ENCODE measurements at regions not wholly inside any gene's neighbourhood (a gene's known extent, or its start where the extent isn't known, plus 50 kb on each side); places are given as distances from the start of the nearest gene placed in this dataset.

- DNase-seq (ENCODE audit: low read depth) = no peak
Measured at GRCh38 chr1:5659606-5660005, 332.6 kb downstream of the NPHP4 start.

DNA sequence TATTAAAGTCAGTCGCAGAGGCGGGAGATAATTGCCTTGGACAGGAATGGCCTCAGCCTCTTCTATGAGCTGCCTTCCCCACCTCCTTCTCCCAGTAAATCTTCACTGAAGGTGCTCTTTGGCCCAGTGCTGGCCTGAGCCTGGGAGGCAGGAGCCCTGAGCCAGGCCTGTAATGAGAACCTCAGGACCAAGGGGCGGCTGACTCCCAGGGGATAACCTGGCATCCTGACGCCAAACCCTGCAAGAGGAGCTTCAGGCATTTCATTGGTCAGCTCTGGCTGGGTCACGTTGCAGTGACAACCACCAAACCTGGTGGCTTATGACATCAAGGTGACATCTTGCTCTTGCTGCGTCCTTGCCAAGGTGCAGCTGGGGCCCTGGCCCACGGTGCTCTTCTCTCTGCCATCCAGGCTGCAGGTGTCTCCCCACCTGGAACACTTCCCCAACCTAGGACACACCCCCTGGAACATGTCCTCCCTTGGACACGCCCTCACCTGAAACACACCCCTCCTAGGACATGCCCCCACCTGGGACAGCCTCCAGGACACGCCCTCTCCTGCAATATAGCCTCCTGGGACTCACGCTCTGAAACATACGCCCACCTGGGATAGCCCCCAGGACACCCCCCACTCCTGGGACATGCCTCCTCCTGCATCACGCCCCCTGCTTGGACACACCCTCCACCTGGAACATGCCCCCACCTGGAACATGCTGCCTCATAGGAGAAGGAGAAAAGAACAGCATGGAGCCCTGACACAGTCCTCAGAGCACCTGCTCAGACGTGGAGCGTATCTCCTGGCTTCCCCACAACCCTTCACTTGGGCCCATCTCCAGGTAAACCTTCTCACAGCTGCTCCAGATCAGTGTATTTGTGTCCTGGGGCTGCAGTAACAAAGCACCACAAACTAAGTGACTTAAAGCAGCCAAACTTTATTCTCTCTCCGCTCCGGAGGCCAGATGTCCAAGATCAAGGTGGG is 333.6 kb downstream of the NPHP4 start:
- DNase-seq (ENCODE audit: low read depth) = no peak

DNA sequence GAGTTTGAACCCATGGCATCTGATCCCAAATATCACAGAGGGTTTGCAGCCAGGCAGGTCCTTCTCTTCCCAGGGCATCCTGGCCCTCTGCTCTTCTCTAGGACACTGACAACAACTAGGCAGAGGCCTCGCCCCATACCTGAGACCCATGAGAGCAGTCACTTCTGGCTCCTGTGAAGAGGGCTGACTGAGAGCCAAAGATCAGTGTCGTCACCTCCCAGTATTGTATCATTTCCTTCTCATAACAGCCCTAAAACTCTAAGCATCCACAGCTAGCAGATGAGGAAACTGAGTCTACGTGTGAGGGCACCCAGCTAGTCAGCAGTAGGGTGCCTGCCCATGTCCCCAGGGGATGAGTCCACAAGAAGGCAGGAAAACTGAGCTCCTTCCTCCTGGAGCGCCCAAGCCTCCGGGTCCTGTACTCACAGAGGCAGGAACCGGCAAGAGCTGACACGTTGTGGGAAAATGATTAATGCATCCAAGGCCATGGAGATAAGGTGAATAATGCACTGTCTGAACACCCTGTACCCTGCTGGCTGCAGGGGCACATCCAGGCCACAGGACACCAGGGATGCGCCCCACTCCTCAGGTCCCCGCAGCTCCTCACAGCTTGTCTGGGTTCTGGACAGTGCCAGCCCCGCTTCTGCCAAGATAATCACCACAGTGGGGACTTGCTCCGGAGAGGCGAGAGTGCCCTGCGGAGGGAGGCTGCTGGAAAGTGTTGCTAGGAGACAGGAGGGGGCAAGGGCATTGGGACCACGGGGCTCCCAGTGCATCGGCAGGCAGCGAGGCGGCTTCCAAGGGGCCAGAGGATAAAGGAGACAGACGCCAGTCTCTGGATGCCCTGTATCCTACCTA is 340.0 kb downstream of the NPHP4 start:
- DNase-seq (ENCODE audit: low read depth) = no peak

DNA sequence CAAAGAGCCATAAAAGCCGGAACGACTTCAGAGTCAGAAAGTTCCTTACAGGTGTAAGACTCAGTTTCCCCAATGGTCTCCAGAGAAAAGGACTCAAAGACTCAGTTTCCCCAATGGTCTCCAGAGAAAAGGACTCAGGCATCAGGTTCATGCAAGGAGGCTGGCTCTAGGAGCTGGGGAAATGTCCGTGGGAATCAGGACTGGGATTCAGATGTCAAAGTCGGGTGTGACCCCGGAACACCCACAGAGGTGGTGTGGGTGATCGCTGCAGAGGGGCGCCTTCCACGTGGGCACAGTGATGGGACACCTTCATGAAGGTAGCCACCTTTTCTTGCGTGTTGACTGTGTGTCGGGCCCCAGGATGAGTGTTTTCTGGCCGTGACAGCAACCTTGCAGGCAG is 340.8 kb downstream of the NPHP4 start:
- no peak for DNase-seq (ENCODE audit: low read depth)

DNA sequence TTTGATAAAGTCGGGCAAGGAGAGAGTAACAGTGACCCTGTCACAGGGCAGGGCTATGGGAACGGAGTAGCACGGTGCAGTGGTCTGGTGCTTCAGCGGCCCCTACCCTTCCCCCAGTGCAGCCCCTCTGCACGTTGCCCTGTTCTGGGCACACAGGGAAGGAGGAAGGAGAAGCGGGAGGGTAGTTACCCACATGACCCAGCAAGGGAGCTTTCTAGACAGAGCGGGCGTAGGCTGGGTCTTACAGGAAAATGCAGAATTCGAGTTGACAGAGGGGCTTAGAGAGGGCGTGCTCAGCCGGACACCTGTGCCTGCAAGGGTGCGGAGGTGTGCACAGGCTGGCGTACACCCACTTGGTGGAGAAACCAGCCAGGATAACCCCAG is 341.2 kb downstream of the NPHP4 start:
- DNase-seq (ENCODE audit: low read depth) = no peak

DNA sequence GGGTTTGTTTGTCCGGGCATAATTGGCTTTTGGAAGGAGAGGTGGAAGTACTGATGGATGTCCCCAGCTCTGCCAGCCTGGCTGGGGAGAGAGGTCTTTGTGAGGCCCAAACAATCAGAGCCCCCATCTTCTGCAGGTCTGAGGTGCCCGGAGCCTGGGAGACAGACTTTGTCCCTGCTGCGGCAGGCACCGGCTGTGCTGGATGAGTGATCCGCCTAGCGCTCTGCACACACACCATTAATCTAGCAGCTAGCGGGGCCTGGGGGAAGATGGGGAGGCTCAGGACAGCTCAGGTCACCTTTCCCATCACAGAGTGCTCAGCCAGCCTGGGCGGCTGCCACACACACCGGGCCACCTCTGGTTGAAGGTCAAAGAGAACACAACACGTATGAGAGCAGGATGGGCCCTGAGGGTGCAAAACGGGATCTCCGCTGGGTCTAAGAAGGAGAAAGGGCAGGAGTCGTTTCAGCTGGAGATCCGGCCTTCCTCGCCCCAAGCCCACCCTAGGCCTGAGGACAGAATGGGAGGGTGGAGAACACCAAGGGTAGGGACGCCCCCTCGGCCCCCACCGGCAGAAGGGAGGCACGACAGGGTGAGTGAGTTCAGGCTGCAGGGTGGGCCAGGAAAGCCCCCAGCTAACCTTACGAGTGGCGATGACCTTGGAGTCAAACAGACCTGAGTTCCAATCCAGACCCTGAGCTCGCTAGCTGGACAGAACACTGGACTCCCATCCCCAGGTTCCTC is 341.8 kb downstream of the NPHP4 start:
- DNase-seq (ENCODE audit: low read depth) = no peak

DNA sequence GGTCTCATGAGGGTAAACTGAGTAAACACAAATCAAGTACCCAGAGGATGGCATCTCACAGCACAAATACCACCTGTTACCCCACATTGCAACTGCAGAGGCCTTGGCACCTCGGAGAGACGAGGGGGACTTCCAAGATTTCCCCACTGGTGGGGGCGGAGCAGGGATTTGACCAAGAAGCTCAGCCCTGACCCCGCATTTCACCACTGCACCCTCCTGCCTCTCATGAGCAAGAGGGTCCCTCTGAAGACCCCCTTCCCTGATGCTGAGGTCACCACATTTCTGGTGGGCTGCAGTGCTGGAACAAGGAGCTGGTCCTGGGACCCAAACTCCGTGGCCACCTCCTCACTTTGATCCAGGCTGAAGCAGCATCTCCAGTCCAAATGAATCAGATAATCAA is 342.4 kb downstream of the NPHP4 start:
- DNase-seq (ENCODE audit: low read depth) = no peak

GRCh38 chr1:5649166-5649551 is 343.1 kb downstream of the NPHP4 start:
- DNase-seq (ENCODE audit: low read depth) = no peak

DNA sequence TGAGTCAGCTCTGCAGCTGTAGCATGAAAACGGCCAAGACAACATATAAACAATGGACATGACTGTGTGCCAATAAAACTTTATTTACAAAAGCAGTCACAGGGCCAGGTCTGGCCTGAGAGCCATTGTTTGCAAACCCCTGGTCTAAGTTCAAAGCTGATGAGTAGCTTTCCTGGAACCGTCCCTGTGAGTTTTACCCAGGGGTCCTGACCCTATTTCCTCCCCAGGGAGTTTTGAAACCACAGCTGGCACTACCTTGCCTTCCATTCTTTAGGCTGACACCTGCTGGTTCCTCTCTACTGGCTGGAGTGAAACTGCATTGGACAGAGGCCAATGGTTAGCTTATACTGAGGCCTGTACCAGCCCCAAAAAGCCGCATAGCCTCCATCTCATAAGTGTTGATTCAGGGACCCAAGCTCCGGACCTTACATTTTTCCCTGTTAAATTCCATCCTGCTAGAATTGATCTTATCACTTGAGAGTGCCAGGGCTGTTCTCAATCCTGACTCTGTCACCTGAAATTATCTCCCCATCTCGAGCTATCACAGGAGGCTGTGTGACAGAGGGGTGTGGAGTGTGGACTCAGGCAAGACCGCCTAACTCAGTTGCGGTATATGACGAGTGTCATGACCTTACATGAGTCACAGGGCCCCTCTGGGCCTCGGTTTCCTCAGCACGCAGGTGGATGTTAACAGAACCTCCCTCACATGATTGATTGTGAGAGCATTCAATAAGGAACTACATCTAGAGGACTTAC is 343.6 kb downstream of the NPHP4 start:
- no peak for DNase-seq (ENCODE audit: low read depth)

DNA sequence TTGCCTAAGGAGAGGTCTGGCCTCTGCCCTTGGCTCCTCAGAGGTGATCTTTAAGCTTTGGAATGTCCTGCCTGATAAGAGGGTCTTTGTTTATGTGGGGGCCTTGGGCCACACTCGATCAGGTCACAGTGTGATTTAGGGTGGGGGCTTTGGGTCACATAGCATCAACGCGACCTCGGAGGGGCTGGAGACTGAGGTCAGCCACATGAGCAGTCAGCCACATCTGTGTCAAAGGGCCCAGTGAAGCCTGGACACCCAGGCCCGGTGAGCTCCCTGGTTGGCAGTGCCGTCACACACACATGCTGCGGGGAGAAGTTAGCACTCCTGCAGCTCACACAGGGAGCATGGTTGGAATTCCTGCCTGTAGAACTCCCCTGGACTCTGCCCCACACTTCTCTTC is 345.0 kb downstream of the NPHP4 start:
- no peak for DNase-seq (ENCODE audit: low read depth)

DNA sequence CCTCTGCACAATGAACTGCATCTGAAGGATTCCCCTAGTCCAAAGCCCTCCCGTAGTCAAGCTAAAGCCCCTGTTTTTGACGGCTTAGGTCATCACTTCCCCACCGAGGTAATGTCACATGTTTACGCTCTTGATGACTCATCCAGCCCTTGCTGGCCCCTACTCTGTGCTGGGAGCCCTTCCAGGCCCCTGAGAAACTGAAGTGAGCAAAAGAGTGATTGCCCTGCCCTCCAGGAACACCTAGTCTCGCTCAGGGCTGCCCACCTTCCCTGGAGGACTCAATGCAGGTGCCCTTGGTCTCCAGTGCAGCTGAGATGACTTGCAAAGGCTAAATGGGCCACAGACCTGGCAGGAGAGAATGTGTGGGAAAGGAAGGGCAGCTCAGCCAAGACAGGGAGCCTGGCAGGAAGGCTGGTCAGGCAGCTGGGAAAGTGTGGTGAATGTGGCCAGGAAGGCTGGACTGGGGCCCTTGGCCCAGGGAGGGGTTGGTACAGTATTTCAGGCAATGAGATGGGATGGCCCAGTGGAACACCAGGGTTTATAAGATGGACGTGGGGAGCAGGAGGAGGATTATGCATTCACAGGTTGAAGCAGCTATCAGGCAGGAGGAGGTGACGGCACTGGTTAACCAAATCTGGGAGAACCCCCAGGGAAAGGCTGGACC is 345.6 kb downstream of the NPHP4 start:
- DNase-seq (ENCODE audit: low read depth) = no peak

GRCh38 chr1:5645929-5646328 is 346.3 kb downstream of the NPHP4 start:
- DNase-seq (ENCODE audit: low read depth) = no peak

DNA sequence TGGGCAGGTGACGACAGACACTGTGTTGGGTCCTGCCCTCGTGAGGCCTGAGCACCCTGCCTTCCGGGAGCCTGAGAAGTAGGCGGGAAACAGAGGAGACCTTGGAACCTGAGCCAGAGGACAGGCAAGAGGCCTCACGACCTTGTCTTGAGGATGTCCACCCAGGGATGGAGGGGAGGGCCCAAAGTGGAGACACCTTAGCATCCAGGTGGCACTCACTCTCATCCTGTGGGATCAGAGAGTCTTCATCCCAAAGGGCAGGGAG is 347.2 kb downstream of the NPHP4 start:
- no peak for DNase-seq (ENCODE audit: low read depth)

DNA sequence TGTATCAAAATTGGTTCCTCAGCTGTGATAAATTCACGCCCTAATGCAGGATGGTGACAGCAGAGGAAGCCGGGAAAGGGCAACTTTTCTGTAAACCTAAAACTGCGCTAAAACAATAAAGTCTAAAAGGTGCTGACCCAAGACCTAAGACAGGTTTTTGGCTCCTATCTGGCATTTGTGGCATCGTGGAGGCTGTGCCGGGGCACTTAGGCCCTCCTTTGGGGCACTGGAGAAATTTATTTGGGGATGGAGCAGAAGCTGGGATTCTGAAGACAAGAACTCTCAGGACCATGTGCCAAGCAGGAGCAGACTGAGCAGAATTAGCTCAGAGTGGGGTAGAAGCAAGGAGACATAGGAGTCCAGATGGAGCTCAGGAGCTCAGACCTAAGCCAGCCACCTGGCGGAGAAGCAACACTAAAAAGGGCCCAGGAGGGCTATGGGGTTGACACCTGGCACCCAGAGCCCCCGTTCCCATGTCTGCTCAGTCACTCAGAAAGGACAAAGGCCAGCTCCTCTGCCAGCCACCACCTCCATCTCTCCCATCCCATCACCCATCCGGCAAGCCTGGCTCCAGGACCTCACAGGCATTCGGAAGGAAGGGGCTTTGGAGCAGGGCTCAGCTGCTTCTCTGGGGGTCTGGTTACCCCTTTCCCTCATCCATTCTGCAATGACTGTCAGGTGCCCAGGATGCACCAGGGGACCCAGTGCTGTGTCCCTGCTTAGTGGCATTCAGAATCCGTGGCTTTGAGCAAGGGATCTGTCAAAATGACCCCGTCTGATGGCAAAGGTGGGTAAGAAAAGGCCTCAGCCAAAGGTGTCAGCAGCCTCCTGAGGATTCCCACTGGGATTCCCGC is 347.7 kb downstream of the NPHP4 start:
- DNase-seq (ENCODE audit: low read depth) = no peak

- no peak for DNase-seq (ENCODE audit: low read depth)
Measured at GRCh38 chr1:5643360-5644107, 348.7 kb downstream of the NPHP4 start.

- DNase-seq (ENCODE audit: low read depth) = no peak
Measured at GRCh38 chr1:5640845-5641244, 351.4 kb downstream of the NPHP4 start.

GRCh38 chr1:5639106-5639722 is 353.0 kb downstream of the NPHP4 start:
- no peak for DNase-seq (ENCODE audit: low read depth)

- DNase-seq (ENCODE audit: low read depth) = no peak
Measured at GRCh38 chr1:5638582-5638981, 353.6 kb downstream of the NPHP4 start.

DNA sequence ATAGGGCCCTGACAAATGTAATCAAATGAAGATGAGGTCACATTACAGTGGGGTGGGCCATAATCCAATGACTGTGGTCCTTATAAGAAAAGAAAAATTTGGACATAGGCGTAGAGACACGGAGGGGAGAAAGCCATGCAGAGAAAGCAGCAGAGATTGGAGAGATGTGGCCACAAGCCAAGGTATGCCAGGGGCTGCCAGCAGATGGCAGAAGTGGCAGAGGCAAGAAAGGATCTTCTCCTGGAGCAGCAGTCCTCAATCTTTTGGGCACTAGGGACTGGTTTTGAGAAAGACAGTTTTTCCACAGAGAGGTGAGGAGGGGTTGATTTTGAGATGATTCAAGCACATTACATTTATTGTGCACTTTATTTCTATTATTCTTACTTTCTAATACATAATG is 355.1 kb downstream of the NPHP4 start:
- no peak for DNase-seq (ENCODE audit: low read depth)

Measured in activated T-cell treated with anti-CD3 and anti-CD28 coated beads for 1 hour (primary cell).